ENCODE measurements at regions not wholly inside any gene's neighbourhood (a gene's known extent, or its start where the extent isn't known, plus 50 kb on each side); places are given as distances from the start of the nearest gene placed in this dataset.

DNA sequence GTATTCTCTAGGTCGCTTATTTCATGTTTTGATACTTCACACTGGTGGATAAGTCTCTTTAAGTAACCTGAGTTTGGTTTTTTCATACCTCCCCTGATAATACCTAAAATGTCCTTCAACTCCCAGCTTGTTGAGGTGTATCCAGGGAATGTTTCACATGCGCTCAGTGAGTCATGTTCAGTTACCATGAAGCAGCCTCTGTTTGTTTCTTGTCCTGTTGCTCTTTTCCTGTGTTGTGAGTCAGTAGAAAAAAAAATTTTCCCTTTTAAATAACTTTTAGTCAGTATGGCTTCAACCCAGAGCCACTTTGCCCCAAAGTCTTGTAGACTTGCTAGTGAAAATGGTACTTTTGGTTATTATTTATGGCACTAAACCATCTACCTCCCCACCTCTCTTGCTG lies 278.4 kb upstream of the ZPLD1 start:
- DNase-seq (ENCODE audit: low read depth), result peak; percentile 66

DNA sequence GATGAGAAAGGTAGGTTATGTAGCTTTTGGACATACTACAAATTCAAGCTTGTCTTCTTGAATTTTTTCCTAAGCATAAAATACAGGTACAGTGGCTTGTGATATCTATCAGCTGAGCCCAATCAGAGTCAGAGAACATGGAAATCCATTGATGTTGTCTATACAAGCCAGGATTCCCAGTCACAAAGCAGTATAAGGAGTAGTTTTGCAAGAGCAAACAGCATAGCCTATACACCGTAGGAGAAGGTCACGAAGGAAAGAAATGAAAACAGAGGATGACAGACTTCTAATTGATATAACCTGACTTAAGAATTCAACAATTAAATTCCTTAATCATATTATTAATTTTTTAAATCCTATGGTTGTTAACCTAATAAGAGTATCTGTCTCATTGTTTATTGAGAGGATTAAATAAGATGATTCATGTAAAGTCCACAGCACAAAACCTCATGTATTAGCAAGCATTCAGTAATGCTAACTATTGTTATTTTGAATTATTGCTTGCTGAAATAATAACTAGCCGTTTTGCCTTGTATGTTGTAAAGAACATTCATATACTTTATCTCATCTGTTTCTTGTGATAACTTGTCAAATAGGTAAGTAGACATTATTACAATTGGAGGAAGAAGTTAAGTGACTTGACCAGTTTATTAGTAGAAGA lies 276.6 kb upstream of the ZPLD1 start:
- DNase-seq (ENCODE audit: low read depth), result no peak

DNA sequence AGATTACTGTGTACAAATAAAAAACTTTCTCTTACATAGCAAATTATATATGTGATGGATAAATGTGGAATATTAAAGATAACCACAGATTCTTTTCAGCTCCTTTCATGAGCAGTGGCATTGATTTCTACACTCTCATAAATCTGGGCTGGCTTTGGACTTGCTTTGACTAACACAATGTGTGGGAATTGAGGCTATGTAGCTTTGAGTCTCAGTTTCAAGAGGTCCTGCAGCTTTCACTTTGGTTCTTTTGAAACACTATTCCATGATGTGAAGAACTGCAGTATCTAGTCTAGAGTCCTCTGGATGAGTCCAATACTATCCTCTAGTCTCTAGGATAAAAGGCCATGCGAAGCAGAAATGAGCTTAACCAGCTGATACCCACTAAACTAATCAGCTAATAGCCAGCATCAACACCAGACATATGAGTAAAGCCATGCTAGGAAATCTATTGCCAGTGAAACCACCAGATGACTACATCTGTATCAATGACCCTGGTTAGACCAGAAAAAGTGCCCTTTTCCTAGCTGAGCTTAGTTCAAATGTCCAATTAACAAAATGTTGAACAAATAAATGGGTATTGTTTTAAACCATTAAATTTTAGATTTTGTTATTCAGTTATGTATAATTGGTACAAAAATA lies 274.9 kb upstream of the ZPLD1 start:
- DNase-seq (ENCODE audit: low read depth), result no peak

DNA sequence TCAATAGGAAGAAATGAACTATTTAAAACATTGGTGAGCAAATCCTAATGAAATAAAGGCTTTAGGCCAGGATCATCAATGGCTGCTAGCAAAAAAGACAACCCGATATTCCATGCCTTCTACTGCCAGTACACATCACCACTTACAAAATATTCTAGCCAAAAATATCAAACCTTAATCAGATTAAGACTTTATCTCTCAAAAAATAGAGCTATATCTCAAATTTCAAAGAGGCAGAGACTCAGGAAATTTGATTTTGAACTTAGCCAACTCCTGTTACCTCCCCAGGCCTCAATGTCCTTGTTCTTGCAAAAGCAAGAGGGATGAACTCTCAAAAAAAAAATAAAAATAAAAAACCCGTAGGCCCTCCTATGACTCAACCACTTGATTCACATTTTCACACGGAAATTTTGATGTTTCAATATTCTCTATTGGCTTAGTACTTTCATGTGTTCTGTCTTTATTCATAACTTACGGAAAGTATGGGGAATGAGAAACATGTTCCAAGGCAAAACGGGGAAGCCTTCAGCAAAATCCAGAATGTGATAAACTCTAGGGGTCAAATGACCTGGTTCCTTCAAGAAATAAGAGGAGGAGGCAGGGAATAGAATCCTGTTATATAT lies 273.3 kb upstream of the ZPLD1 start:
- no peak for DNase-seq (ENCODE audit: low read depth)

DNA sequence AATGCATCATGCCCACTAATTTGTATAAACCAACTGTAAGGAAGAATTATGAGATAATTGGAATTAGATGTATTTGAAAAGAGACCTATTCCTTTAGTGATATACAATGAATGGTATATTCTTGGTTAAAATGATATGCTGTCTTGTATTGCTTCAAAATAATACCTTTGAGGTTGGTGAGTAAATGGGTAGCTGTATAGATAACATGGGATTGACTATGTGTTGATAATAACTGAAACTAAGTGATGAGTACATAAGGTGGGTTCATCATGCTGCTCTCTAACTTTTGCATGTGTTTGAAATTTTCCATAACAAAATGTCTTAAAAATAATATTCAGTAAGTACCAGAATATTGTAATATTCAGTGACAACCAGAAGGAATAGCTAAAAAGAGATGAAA lies 272.6 kb upstream of the ZPLD1 start:
- no peak for DNase-seq (ENCODE audit: low read depth)

DNA sequence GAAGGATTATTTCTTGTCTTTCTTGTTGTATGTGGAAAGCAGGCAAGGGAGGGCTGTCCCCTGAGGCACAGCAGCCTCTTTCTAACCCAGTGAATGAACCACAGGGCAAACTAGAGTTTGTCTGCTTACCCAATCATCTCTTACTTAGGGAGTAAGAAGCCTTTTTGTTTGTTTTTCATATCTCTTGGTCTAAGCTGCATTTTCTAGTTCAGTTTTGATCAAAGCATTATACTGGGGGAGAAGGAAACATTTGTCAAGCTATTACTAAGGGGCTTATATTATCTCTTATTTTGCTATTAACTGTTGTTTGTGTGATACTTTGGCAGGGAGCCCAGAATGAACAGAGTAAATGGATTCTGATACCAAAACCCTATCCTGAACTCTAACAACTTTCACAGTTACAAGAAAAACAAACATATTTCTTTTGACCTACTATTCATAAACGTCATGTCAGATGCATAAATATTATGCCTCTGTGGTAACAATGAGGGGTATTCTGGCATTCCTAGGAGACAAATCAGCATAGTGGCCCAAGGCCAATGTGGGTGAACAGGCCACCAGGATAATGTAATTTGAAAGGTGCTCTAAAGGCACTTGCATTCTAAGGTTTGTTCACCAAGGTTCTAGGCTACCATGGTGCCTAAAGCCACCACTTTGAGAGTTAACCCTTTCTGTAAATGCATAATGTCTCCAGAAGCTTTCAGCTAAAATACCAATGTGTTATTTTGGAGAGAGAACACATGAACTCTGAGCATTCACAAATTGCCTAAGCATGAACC lies 271.6 kb upstream of the ZPLD1 start:
- DNase-seq (ENCODE audit: low read depth), result no peak

DNA sequence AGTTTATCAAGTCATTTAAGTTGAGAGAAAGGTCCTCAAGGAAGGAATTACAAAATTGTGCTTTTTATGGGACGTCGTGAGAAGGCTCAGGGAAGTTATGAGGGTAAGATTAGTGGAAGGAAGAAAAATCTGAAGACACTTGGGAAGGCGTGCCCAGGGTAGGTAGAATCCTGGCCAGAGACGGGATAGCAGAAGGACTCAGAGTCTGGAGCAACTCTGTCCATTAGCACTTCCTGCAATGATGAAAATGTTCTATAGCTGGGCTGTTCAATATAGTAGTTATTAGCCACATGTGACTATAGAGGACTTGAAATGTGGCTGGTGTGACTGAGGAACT lies 271.0 kb upstream of the ZPLD1 start:
- no peak for DNase-seq (ENCODE audit: low read depth)

DNA sequence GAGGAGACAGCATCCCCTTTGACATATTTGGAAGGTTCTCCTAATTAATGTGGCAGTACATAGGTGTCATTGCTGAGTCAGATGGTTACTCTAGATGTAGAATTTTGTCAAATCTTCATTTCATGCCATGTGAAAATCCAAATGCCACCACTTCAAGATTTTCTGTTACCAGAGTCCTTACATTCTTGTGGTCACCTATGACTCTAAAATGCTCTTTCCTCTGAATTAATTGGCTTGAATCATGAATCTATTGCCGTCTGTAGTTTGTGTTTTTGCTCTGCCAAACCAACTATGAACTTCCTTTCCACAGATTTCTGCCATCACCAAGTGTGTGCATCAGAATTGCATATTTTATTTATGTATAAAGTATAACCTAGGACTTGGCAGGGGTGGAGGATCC lies 269.4 kb upstream of the ZPLD1 start:
- DNase-seq (ENCODE audit: low read depth), result no peak

DNA sequence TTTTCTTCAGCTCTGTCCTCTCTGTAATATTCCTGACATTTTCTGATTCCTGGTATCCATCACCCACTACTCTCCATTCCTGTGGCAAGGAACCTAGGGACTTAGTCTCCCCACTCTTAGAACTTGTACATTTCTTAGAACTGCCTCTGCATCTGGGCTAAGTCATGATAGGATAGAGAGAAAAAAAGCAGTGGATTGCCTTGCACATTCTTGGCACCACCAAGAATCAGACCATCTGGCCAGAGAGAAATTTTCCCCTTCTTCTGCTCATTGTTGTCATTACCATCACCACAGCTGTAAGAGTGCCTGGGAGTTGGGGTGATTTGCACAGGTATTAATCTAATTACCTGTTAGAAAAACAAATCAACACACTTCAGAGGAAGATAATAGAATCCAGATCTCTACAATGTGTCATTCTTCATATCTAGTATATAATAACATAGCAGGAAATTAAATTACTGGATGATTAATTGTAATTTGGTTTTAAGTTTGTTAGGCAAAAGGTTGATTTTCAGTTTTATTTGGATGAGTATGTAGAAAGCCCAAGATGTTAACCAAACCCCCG lies 264.8 kb upstream of the ZPLD1 start:
- no peak for DNase-seq (ENCODE audit: low read depth)

DNA sequence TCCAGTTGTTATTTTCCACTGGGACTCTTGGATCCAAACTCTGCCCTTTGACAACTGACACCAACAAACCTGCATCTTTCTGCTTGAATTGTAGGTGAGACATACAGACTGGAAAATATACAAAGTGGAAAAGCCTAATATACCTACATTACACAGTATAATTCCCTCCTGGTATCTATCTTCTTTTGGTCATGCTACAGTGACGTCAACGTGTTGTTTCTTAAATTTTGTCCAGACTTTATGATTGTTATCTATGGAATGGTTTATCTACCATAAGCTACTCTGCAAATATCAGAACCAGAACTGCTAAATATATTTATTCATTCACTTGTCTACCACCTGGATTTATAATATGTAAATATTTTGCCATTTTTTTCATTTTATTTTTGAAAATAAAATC lies 264.3 kb upstream of the ZPLD1 start:
- no peak for DNase-seq (ENCODE audit: low read depth)

DNA sequence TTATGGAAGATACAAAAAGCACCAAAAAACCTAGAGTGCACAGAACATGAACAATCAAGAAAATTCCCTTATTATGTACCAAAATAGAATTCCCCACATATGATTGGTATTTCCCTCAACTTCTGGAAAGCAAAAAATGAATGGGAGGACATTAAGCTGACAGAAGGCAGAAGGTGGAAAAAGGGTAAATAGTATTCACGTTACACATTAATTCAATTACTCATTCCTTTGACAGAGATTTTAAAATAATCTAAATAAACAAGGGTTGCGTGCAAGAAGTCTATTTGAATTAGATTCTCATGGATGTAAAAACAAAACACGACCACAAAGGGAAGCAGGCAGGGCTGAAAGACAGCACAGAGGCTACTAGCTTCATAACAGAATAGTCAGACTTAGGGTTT lies 260.5 kb upstream of the ZPLD1 start:
- no peak for DNase-seq (ENCODE audit: low read depth)

DNA sequence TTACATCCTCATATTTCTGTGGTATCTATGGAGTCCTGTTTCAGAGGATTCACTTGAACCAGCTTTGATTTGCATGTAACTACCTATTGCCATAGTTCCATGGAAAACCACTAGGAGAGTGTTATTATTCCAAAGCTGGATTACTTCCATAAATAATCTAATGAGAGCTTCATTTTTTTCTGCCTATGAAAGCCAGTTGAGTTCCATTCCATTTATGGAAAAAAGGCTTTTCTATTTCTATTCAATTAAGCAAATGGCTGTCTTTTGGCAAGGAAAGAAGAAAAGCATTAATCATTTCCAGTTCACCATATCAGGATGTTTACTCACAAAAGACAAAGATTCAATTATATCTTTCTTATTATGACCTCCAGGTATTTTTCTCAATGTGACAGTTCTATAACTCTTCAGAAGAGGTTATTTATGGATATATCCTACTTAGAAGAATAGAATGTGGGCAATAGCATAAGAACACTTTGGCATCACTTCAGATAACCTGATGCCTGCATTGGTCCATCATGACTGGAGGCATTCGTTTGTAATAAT lies 259.9 kb upstream of the ZPLD1 start:
- DNase-seq (ENCODE audit: low read depth), result no peak

DNA sequence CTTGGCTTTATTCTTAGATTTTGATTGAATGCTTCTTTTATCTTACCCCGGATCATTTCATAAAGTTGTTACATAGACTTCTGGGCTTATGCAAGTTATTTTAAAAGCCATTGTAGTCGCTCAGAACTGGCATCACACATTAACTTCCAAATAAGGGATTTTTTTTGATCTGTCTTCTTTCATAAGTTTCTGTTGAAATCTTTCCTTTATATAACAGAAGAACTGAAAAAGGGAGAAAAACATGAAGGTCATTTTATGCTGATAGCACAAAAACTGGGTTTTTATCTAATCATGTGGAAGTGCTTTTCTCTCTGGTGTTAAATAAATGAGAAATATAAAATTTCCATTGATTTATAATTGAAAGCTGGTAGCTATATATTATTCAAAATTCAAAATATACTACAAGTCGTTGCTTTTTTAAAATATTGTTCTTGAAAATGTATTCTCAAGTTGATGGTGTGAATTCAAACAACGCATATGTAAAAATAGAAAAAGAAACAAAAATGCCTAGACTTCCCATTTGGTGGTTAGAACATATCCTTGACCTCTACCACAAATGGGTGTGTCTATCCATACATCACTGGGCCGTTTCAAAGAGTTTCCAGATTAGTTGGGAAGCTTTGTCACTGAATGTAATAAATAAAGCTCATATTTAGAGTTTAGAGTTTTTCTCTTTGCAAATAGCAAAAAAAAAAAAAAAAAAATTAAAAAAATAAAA lies 258.3 kb upstream of the ZPLD1 start:
- DNase-seq (ENCODE audit: low read depth), result no peak

DNA sequence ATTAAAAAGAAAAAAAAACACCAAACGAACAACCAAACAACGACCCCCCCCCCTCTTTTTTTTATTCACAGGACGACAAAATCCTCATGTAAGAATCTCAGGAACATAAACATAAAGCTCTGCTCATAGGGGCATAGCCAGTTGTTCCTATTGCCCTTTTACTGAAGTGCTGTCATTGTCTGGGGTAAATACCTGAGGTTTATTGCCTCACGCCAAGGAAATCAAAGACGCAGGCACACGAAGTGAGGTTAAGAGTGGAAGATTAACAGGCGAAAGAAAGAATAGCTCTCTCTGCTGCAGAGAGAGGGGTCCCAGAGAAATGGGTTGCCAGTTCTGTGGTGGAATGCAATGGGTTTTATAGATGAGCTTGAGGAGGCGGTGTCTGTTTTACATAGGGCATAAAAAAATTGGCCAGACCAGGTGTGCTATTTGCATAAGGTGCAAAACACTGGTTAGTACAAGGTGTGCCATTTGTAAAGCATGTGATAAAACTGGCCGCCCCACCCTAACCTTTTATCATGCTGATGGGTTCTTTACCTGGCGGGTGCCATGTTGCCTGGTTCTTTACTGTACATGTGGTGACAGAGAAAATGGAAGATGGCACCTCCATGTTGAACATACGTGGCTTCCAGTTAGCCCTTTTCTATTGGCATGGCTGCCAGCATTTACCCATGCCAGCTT lies 257.6 kb upstream of the ZPLD1 start:
- no peak for DNase-seq (ENCODE audit: low read depth)

DNA sequence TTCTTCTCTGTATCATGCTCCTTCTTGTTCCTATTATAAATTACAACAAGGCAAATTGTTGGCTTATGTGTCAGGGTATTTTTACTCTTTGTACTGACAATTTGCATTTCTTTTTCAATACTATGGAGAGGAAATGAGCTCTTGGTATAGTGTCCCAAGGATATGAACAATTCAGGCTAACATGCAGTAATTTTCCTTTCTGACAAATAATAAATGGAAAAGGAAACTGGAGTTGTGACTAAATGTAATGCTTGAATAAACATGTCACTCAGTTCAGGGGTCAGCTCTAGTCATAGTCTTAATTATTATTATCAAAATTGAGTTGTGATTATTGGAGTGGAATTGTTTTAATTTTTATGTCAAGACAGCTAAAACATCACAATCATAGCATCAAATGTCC lies 256.0 kb upstream of the ZPLD1 start:
- DNase-seq (ENCODE audit: low read depth), result no peak

DNA sequence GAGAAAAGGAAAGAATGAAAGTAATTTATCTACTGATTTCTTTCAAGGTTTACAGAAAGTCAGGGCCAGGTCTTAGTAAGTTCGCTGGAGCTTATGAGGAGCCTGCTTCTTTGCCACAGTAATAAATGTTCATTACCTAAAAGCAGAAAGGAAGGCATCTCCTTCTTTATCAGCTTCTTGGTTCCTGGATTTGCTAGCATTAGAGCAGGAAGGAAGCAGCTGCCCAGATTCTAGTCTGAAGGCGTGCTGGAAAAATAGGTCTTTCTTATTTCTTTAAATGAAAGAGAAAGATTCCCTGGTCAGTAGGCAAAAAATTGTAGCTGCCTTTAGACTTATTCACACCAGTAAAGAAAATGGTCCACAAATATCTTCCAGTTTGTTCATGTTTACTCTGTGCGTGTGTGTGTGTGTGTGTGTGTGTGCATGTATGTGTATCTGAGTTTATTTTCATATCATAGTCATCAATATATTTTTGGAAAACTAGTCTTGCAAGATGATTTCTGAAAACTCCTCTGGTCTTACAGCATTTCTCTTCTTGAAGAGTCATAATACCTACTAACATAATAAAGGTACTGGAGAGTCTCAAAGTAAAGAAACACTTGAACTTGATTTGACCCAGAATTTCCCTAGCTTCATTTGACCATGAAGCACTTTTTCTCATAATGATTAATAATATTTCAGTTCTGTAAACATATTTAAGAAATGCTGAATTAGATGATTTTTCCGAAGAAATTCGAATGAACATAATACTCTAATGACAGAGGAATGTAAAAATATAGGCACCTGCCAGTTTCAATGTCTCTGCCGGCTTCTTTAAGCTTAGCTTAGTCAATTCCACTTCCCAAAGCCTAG lies 255.3 kb upstream of the ZPLD1 start:
- DNase-seq (ENCODE audit: low read depth), result no peak

DNA sequence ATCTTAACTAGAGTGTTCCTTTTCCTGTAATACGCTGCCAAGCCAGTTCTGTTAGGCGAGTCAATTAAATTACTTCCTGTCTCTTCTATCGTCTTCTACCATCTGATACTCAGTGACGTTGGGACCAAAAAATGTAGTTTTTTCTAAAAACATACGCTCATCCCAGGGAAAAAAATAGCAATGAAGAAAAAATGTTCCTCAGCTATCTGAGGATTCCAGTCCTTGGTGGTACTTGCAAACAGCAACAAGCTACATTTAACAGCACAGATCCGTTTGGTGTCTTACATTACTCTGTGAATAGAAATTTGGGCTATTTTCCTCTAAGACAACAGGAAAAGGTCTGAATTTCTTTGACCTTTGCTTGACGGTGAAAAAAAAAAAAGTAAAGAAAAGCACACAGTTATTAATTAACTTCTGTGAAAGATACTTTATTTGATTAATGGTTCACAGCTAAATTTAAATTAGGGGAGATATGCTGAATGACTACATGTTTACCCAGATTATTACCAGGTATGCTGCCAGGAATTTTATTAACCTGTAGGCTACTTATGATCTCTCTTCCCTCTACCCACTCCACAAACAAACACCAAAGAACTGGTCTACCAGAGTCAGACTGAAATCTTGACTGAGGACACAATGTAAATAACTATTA lies 254.4 kb upstream of the ZPLD1 start:
- peak; percentile 56 for DNase-seq (ENCODE audit: low read depth)

DNA sequence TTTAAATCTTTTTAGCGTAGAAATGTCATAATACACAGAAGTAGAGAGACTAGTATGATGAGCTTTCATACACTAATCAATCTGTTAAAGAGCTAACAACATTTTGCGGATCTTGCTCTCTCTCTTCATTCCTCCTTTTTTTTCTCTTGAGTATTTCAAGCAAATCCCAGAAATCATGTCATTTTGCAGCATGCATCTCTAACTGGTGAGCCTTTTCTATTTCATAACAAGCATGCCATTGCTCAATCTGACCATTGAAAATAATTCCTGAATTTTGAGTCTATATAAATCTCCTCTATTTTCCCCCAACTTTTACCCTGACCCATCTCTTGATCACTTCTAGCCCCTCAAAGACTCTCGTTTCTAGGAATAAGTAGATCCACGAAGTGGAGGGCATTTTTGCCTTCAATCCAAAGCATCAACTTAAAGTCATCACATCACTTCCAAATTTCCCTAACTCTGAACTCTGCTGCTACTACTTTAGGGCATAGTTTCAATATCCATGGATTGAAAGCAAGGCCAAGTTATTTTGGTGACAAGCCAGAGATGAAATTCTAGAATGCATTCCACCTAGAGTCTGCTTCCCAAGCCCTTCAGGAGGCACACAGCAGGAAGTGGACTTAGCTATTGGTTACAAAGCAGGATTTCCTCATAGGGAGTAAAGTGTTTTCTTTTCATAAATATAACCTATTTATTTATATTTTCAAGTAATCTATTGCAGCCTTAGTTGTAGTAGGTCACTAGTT lies 253.5 kb upstream of the ZPLD1 start:
- peak; percentile 60 for DNase-seq (ENCODE audit: low read depth)

DNA sequence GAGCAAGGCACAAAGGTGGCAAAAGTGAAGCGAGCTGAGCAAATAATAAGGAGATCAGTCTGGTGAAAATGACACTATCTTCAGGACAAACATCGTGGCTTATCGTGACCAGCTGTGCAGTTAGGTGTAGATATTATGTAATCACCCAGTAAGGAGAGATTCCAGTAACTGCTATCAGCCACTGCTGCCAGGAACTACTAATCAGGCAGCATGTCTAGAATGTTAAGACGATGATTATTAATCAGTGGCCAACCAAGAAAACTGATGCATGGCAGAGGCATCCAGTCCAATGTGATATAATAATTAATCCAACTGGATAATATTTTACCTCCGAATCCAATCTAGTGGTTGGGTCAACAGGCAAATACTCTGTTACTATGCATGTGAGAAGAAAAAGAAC lies 252.7 kb upstream of the ZPLD1 start:
- DNase-seq (ENCODE audit: low read depth), result no peak

All from fibroblast of the conjunctiva (primary cell).